SK-N-SH treated with all-trans-retinoic acid at 6 μM for 48 hours (cell line): ENCODE measurements at regions not wholly inside any gene's neighbourhood (a gene's known extent, or its start where the extent isn't known, plus 50 kb on each side); places are given as distances from the start of the nearest gene placed in this dataset.

Experiments used
- ATAC-seq: fragments of 200-7000 bp; cut with Tn5 transposase; 3 replicates; pipeline ENCODE4 v1.9.1; 2020; ENCODE audit warnings: mild to moderate bottlenecking, moderate library complexity
- ARNTL ChIP-seq: fragments of 450-650 bp; formaldehyde crosslinking; IDR thresholded peaks from 2 replicates; pipeline ENCODE4 v1.5.0; 2020; ENCODE audit warnings: low read depth, mild to moderate bottlenecking, moderate library complexity, borderline replicate concordance
- BACH2 ChIP-seq: fragments of 250-450 bp; sonication (Bioruptor Pico); IDR thresholded peaks from 2 replicates; pipeline ENCODE4 v1.9.0; 2021; ENCODE audit warnings: mild to moderate bottlenecking, borderline replicate concordance
- CSDC2 ChIP-seq: fragments of 250-450 bp; sonication (Bioruptor Pico); IDR thresholded peaks from 2 replicates; pipeline ENCODE4 v1.5.0; 2020; ENCODE audit warnings: mild to moderate bottlenecking, moderate library complexity
- ESRRG ChIP-seq: fragments of 250-450 bp; sonication (Bioruptor Pico); IDR thresholded peaks from 2 replicates; pipeline ENCODE4 v1.6.1; 2021; ENCODE audit warnings: mild to moderate bottlenecking
- GLIS3 ChIP-seq: fragments of 250-450 bp; sonication (Bioruptor Pico); IDR thresholded peaks from 2 replicates; pipeline ENCODE4 v1.5.0; 2020; ENCODE audit warnings: mild to moderate bottlenecking, moderate library complexity
- OSR1 ChIP-seq: fragments of 250-450 bp; sonication (Bioruptor Pico); IDR thresholded peaks from 2 replicates; pipeline ENCODE4 v1.8.0; 2022; ENCODE audit warnings: moderate library complexity, mild to moderate bottlenecking, inconsistent platforms
- PPARA ChIP-seq: fragments of 250-450 bp; sonication (Bioruptor Pico); IDR thresholded peaks from 2 replicates; pipeline ENCODE4 v1.5.0; 2020; ENCODE audit warnings: mild to moderate bottlenecking, borderline replicate concordance
- RARB ChIP-seq: fragments of 250-450 bp; sonication (Bioruptor Pico); IDR thresholded peaks from 2 replicates; pipeline ENCODE4 v1.8.0; 2021; ENCODE audit warnings: mild to moderate bottlenecking, moderate library complexity
- SNAI2 ChIP-seq: fragments of 250-450 bp; sonication (Bioruptor Pico); IDR thresholded peaks from 2 replicates; pipeline ENCODE4 v1.5.0; 2020; ENCODE audit warnings: mild to moderate bottlenecking, moderate library complexity
- TCF4 ChIP-seq: fragments of 250-450 bp; sonication (Bioruptor Pico); IDR thresholded peaks from 2 replicates; pipeline ENCODE4 v1.8.0; 2021; ENCODE audit warnings: mild to moderate bottlenecking, moderate library complexity, borderline replicate concordance
- TOX ChIP-seq: fragments of 250-450 bp; sonication (Bioruptor Pico); IDR thresholded peaks from 2 replicates; pipeline ENCODE4 v1.8.0; 2021; ENCODE audit warnings: mild to moderate bottlenecking, moderate library complexity, borderline replicate concordance
- ZC3H10 ChIP-seq: fragments of 250-450 bp; sonication (Bioruptor Pico); IDR thresholded peaks from 2 replicates; pipeline ENCODE4 v1.5.1; 2021; ENCODE audit warnings: mild to moderate bottlenecking, moderate library complexity
- ZFP3 ChIP-seq: fragments of 250-450 bp; sonication (Bioruptor Pico); IDR thresholded peaks from 2 replicates; pipeline ENCODE4 v1.5.0; 2020; ENCODE audit warnings: mild to moderate bottlenecking, moderate library complexity
- ZFP30 ChIP-seq: fragments of 450-650 bp; formaldehyde crosslinking; IDR thresholded peaks from 2 replicates; pipeline ENCODE4 v1.5.0; 2022; ENCODE audit warnings: mild to moderate bottlenecking, moderate library complexity
- ZNF565 ChIP-seq: fragments of 450-650 bp; formaldehyde crosslinking; conservative IDR thresholded peaks from 2 replicates; pipeline ENCODE4 v1.5.0; 2020; ENCODE audit warnings: low read depth, mild to moderate bottlenecking, moderate library complexity
- ZNF70 ChIP-seq: fragments of 450-650 bp; formaldehyde crosslinking; IDR thresholded peaks from 2 replicates; pipeline ENCODE4 v1.5.0; 2020; ENCODE audit warnings: mild to moderate bottlenecking, moderate library complexity
- ZNF8 ChIP-seq: fragments of 450-650 bp; formaldehyde crosslinking; IDR thresholded peaks from 2 replicates; pipeline ENCODE4 v1.5.0; 2020; ENCODE audit warnings: mild to moderate bottlenecking, moderate library complexity
- TF ChIP-seq, protein P1 (sequence below): fragments of 250-450 bp; sonication (Bioruptor Pico); IDR thresholded peaks from 2 replicates; pipeline ENCODE4 v1.8.0; 2020; ENCODE audit warnings: mild to moderate bottlenecking, moderate library complexity, borderline replicate concordance
- TF ChIP-seq, protein P2 (sequence below): fragments of 250-450 bp; sonication (Bioruptor Pico); IDR thresholded peaks from 2 replicates; pipeline ENCODE4 v1.8.0; 2021; ENCODE audit warnings: low read depth, mild to moderate bottlenecking, moderate library complexity, borderline replicate concordance
- TF ChIP-seq, protein P3 (sequence below): fragments of 250-450 bp; sonication (Bioruptor Pico); IDR thresholded peaks from 2 replicates; pipeline ENCODE4 v1.5.0; 2020; ENCODE audit warnings: mild to moderate bottlenecking, moderate library complexity

DNA sequence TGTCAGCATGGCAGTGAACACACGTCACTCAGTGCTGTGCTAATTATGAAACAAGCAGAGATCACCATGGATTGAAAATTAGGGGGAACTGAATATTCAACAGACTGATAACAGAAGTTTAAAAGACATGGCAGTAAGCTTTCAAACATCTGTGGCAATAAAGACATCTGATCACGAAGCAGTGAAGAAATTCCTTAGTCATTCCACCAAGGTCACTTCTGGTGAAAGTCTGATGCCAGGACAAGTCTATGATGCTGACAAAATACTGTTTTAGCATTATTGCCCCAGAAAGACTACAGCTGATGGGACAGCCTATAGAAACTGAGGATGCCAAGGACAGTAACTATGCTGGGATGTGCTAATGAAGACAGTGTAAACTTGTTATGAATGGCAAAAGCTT is 126.9 kb upstream of the RBM19 start:
- no peak for ATAC-seq
- TF ChIP-seq OSR1 (CRISPR knock-in tag) (no peak), SNAI2 (CRISPR knock-in tag) (no peak), TOX (CRISPR knock-in tag) (no peak)
- TF ChIP-seq, all 23 proteins: peak for 0

DNA sequence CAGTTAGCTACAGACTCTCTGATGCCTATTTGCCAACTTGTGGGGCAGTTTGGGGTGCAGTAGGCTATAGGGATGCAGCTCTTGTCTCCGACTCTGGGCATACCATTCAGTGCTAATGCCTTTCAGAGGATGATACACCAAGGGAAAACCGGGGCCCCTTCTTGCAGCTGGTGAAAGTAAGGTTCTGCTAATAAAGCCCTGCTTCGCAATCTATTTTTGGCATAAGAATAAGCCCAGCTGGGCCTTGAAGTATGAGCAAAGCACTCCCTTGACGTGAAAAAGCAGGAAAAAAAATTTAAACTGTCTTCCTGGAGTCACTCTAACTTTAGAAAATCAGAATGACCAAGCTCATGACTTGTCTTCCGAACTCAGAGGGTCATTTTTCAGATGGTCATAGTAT is 124.1 kb upstream of the RBM19 start:
- TF ChIP-seq, protein P1, sequence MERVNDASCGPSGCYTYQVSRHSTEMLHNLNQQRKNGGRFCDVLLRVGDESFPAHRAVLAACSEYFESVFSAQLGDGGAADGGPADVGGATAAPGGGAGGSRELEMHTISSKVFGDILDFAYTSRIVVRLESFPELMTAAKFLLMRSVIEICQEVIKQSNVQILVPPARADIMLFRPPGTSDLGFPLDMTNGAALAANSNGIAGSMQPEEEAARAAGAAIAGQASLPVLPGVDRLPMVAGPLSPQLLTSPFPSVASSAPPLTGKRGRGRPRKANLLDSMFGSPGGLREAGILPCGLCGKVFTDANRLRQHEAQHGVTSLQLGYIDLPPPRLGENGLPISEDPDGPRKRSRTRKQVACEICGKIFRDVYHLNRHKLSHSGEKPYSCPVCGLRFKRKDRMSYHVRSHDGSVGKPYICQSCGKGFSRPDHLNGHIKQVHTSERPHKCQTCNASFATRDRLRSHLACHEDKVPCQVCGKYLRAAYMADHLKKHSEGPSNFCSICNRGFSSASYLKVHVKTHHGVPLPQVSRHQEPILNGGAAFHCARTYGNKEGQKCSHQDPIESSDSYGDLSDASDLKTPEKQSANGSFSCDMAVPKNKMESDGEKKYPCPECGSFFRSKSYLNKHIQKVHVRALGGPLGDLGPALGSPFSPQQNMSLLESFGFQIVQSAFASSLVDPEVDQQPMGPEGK (CRISPR knock-in tag), result no peak
- TF ChIP-seq ZFP30 (no peak), TCF4 (CRISPR knock-in tag) (no peak), SNAI2 (CRISPR knock-in tag) (no peak), ESRRG (CRISPR knock-in tag) (no peak), ZC3H10 (no peak), ZNF565 (CRISPR knock-in tag) (no peak), ARNTL (CRISPR knock-in tag) (no peak), ZFP3 (no peak), GLIS3 (no peak), PPARA (CRISPR knock-in tag) (no peak)
- TF ChIP-seq, protein P2, sequence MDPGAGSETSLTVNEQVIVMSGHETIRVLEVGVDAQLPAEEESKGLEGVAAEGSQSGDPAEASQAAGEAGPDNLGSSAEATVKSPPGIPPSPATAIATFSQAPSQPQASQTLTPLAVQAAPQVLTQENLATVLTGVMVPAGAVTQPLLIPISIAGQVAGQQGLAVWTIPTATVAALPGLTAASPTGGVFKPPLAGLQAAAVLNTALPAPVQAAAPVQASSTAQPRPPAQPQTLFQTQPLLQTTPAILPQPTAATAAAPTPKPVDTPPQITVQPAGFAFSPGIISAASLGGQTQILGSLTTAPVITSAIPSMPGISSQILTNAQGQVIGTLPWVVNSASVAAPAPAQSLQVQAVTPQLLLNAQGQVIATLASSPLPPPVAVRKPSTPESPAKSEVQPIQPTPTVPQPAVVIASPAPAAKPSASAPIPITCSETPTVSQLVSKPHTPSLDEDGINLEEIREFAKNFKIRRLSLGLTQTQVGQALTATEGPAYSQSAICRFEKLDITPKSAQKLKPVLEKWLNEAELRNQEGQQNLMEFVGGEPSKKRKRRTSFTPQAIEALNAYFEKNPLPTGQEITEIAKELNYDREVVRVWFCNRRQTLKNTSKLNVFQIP (CRISPR knock-in tag), result no peak
- TF ChIP-seq, protein P3, sequence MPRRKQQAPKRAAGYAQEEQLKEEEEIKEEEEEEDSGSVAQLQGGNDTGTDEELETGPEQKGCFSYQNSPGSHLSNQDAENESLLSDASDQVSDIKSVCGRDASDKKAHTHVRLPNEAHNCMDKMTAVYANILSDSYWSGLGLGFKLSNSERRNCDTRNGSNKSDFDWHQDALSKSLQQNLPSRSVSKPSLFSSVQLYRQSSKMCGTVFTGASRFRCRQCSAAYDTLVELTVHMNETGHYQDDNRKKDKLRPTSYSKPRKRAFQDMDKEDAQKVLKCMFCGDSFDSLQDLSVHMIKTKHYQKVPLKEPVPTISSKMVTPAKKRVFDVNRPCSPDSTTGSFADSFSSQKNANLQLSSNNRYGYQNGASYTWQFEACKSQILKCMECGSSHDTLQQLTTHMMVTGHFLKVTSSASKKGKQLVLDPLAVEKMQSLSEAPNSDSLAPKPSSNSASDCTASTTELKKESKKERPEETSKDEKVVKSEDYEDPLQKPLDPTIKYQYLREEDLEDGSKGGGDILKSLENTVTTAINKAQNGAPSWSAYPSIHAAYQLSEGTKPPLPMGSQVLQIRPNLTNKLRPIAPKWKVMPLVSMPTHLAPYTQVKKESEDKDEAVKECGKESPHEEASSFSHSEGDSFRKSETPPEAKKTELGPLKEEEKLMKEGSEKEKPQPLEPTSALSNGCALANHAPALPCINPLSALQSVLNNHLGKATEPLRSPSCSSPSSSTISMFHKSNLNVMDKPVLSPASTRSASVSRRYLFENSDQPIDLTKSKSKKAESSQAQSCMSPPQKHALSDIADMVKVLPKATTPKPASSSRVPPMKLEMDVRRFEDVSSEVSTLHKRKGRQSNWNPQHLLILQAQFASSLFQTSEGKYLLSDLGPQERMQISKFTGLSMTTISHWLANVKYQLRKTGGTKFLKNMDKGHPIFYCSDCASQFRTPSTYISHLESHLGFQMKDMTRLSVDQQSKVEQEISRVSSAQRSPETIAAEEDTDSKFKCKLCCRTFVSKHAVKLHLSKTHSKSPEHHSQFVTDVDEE (CRISPR knock-in tag), result no peak
- ATAC-seq, result no peak

DNA sequence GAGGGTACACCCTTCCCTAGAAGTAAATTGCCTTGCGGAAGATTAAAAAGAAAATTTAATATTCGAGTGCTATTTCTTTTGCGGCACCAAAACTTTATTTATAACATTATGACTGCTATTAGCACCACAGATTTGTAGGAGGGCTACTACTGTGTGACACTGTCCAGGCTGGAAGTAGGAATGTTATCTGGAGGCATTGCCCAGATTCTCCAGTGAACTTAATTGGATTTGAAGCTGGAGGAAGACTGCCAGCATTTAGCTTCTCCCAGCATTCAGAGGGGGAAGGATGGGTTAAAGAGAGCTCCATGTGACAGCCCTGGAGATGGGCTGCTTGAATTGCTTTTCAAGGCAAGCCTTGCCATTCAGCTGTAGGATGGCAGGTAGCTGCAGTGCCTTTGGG is 107.0 kb upstream of the RBM19 start:
- no peak for ATAC-seq
- TF ChIP-seq OSR1 (CRISPR knock-in tag) (no peak), TCF4 (CRISPR knock-in tag) (no peak), RARB (CRISPR knock-in tag) (no peak), ARNTL (CRISPR knock-in tag) (no peak), ZNF8 (CRISPR knock-in tag) (no peak), CSDC2 (CRISPR knock-in tag) (no peak), TOX (CRISPR knock-in tag) (no peak), PPARA (CRISPR knock-in tag) (no peak), ZFP30 (no peak)

DNA sequence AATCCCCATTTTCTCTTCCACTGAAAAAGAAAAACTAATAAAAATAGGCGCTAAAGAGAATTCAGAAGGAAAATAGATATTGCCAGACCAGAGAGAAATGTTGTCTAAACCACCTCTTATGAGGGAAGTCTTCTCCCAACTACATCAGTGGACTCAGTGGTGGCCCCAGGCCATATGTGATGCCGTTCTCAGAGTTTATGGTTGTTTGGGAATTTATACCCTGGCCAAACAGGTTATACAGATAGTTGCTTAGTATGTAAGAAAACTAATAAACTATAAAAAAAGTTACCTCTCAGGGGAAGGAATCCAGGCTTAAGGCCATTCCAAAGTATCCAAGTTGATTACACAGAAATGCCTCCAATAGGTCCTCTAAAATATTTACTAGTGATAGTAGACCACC is 103.4 kb upstream of the RBM19 start:
- no peak for TF ChIP-seq ZNF70
- no peak for TF ChIP-seq SNAI2 (CRISPR knock-in tag)
- TF ChIP-seq PPARA (CRISPR knock-in tag), result no peak
- TF ChIP-seq BACH2, result no peak
- TF ChIP-seq OSR1 (CRISPR knock-in tag), result no peak
- no peak for TF ChIP-seq ZFP30
- no peak for TF ChIP-seq CSDC2 (CRISPR knock-in tag)
- no peak for TF ChIP-seq ZNF565 (CRISPR knock-in tag)
- no peak for TF ChIP-seq ZNF8 (CRISPR knock-in tag)
- no peak for TF ChIP-seq ZFP3
- TF ChIP-seq, protein P3 (CRISPR knock-in tag), result no peak

More for the DNA sequence above, 103.4 kb upstream of the RBM19 start:
- ATAC-seq, result no peak
